Tibial nerve (tissue), 4 donors: ENCODE measurements at regions not wholly inside any gene's neighbourhood (a gene's known extent, or its start where the extent isn't known, plus 50 kb on each side); places are given as distances from the start of the nearest gene placed in this dataset.
"Not testable (repeated sequence)": the region's sequence is repeated elsewhere in the genome, so short reads cannot be mapped to it uniquely, and the experiment has no call there.

Experiments
- DNase-seq, 2 donors: peaks; one replicate each; pipeline ENCODE4 v3.0.0-alpha.2; 2019; ENCODE audit warnings: low spot score in 2 of 2
- H3K27ac ChIP-seq, 4 donors: fragments of 200-600 bp; sonication (generic) in 3 of 4; one replicate each; pipeline ENCODE4 v1.5.1; 2017 to 2019; ENCODE audit warnings: mild to moderate bottlenecking in 1 of 4
- H3K27me3 ChIP-seq, 2 donors: fragments of 200-600 bp; sonication (generic) in 1 of 2; one replicate each; pipeline versions ENCODE4 v1.5.1 to v1.6.0; 2017 to 2019
- H3K36me3 ChIP-seq, 3 donors: fragments of 200-600 bp; sonication (generic); one replicate each; pipeline ENCODE4 v1.5.1; 2018 to 2019
- H3K4me1 ChIP-seq, 4 donors: fragments of 200-600 bp; sonication (generic) in 3 of 4; one replicate each; pipeline ENCODE4 v1.5.1; 2017 to 2019
- H3K4me3 ChIP-seq, 4 donors: fragments of 200-600 bp; sonication (generic) in 3 of 4; one replicate each; pipeline ENCODE4 v1.5.1; 2017 to 2019; ENCODE audit warnings: mild to moderate bottlenecking in 1 of 4, moderate library complexity in 1 of 4
- H3K9me3 ChIP-seq, 4 donors: fragments of 200-600 bp; sonication (generic) in 3 of 4; one replicate each; pipeline ENCODE4 v1.5.1; 2017 to 2019
- EP300 ChIP-seq, 2 donors: sonication (generic); formaldehyde crosslinking; IDR thresholded peaks; one replicate each; pipeline ENCODE4 v1.6.1; 2017; ENCODE audit warnings: antibody characterized with exemption in 2 of 2, mild to moderate bottlenecking in 1 of 2
- POLR2A ChIP-seq, 2 donors: fragments of 450-650 bp; IDR thresholded peaks; one replicate each; pipeline ENCODE4 v1.6.1; 2017; ENCODE audit warnings: antibody characterized with exemption in 2 of 2, mild to moderate bottlenecking in 2 of 2, moderate library complexity in 2 of 2
- WGBS, 2 donors: methylation state at CpG; one replicate each; pipeline ENCODE4 v1.1.5; 2018; 5-methylcytosine and 5-hydroxymethylcytosine counted together
- TF ChIP-seq, protein P1 (sequence below), 5 experiments: fragments of 200-600 bp in 3 of 5; fragments of 450-650 bp in 2 of 5; sonication (generic) in 3 of 5; IDR thresholded peaks; one replicate each; pipeline ENCODE4 v1.5.1; 2016 to 2019; ENCODE audit warnings: antibody characterized with exemption in 5 of 5, mild to moderate bottlenecking in 3 of 5, moderate library complexity in 2 of 5

DNA sequence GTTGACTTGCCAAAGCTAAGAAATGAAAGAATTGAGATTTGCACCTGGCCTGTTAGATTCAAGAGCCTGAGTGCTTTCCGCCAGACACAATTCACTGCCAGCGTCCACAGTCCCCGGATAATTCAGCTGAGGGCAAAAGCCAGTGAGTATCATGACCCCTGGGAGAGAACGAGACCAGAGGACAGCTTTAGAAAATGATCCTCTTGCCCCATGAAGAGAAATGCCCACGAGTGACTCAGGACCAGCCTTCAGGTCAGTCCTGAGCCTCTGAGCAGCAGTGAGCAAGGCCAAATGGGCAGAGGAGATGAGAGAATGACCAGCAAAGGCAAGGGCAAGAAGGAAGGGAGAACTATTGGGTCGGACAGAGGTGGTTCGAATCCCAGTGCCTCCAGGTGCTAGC, 273.5 kb downstream of the FAM43A start:
- no peaks in the 10 kb centered on the region for H3K27me3 ChIP-seq
- no peak overlapping the region for H3K27ac ChIP-seq
- TF ChIP-seq, protein P1, sequence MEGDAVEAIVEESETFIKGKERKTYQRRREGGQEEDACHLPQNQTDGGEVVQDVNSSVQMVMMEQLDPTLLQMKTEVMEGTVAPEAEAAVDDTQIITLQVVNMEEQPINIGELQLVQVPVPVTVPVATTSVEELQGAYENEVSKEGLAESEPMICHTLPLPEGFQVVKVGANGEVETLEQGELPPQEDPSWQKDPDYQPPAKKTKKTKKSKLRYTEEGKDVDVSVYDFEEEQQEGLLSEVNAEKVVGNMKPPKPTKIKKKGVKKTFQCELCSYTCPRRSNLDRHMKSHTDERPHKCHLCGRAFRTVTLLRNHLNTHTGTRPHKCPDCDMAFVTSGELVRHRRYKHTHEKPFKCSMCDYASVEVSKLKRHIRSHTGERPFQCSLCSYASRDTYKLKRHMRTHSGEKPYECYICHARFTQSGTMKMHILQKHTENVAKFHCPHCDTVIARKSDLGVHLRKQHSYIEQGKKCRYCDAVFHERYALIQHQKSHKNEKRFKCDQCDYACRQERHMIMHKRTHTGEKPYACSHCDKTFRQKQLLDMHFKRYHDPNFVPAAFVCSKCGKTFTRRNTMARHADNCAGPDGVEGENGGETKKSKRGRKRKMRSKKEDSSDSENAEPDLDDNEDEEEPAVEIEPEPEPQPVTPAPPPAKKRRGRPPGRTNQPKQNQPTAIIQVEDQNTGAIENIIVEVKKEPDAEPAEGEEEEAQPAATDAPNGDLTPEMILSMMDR (IDR thresholded peaks at IDR 0.05): no peak
- TF ChIP-seq EP300 (IDR thresholded peaks at IDR 0.05): no peak
- no peak for TF ChIP-seq POLR2A (IDR thresholded peaks at IDR 0.05)
- no peak for DNase-seq
- no peaks in the 10 kb centered on the region for H3K9me3 ChIP-seq
- WGBS, 2 donors: 71 to 72% methylated on average over 7 of the region's 7 CpGs
- H3K4me1 ChIP-seq: no peaks in the 10 kb centered on the region
- no peaks in the 10 kb centered on the region for H3K36me3 ChIP-seq
- H3K4me3 ChIP-seq: no peak overlapping the region

- H3K27ac ChIP-seq, H3K36me3 ChIP-seq, H3K27me3 ChIP-seq, DNase-seq, H3K9me3 ChIP-seq, H3K4me1 ChIP-seq, H3K4me3 ChIP-seq: not testable (repeated sequence)
- WGBS, 2 donors: 88 to 92% methylated on average over 10 of the region's 10 CpGs
Observed at GRCh38 chr3:194959666-194960065, 274.0 kb downstream of the FAM43A start.

- no peak overlapping the region for H3K4me3 ChIP-seq
- no peaks in the 10 kb centered on the region for H3K4me1 ChIP-seq
- TF ChIP-seq EP300 (IDR thresholded peaks at IDR 0.05) (no peak), POLR2A (IDR thresholded peaks at IDR 0.05) (no peak)
- TF ChIP-seq, protein P1 (IDR thresholded peaks at IDR 0.05): no peak
- no peak for DNase-seq
- no peaks in the 10 kb centered on the region for H3K9me3 ChIP-seq
- H3K27ac ChIP-seq: no peak overlapping the region
- no peaks in the 10 kb centered on the region for H3K36me3 ChIP-seq
- no peaks in the 10 kb centered on the region for H3K27me3 ChIP-seq
- WGBS, 2 donors: 83 to 88% methylated on average over 14 of the region's 14 CpGs
Observed at GRCh38 chr3:194960446-194961032, 274.9 kb downstream of the FAM43A start.

DNA sequence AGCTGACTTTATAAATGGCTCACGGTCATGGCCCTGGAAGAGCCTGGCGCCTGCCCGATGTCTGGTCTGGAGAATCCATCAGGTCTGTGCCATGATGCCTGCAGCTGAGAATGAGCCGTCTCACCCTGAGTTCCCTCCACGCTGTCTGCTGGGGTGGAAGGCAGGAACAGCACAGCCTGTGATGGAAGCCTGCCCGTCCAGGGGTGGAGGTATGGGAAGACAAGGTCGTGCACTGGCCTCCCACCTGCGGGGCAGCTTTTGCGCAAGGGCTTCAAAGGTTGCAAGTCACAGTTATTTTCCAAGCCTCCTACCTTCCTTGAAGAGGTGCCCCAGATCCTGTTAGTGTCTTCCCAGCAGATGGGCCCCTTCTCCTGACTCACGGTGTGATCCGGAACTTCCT, 275.5 kb downstream of the FAM43A start:
- no peak for DNase-seq
- Histone ChIP-seq H3K27me3 (no peaks in the 10 kb centered on the region), H3K36me3 (no peaks in the 10 kb centered on the region), H3K4me3 (no peak overlapping the region), H3K4me1 (no peaks in the 10 kb centered on the region), H3K9me3 (no peaks in the 10 kb centered on the region), H3K27ac (no peak overlapping the region)
- 93 to 94% methylated on average over 11 of the region's 11 CpGs for WGBS, 2 donors
- no peak for TF ChIP-seq POLR2A (IDR thresholded peaks at IDR 0.05)

DNA sequence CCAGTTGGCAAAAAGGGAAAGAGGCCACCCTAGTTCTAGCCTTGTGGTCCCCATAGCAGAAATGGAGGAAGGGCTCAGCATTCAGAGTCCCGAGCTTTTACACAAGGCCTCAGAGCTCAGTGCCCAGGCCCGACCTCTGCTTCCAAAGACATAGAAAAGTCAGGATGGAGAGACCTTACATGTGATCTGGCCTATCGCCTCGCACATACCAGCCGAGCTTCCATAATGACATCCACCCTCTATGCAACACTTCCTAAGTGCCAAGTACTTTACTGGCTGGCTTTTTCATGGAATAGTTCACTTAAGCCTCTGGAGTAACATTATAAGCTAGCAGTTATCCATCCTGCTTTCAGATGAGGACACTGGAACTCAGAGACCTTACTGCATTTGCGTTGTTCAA, 275.9 kb downstream of the FAM43A start:
- Histone ChIP-seq H3K4me1 (no peaks in the 10 kb centered on the region), H3K36me3 (no peaks in the 10 kb centered on the region), H3K9me3 (no peaks in the 10 kb centered on the region), H3K4me3 (no peak overlapping the region), H3K27ac (no peak overlapping the region), H3K27me3 (no peaks in the 10 kb centered on the region)
- DNase-seq: no peak
- TF ChIP-seq EP300 (IDR thresholded peaks at IDR 0.05) (no peak), POLR2A (IDR thresholded peaks at IDR 0.05) (no peak)
- 78 to 92% methylated on average over 6 of the region's 6 CpGs for WGBS, 2 donors

- 86 to 92% methylated on average over 2 of the region's 2 CpGs for WGBS, 2 donors
- no peaks in the 10 kb centered on the region for H3K9me3 ChIP-seq
- TF ChIP-seq, protein P1 (IDR thresholded peaks at IDR 0.05): no peak
- no peak for TF ChIP-seq EP300 (IDR thresholded peaks at IDR 0.05)
- TF ChIP-seq POLR2A (IDR thresholded peaks at IDR 0.05): no peak
- H3K27ac ChIP-seq: no peak overlapping the region
- H3K4me3 ChIP-seq: no peak overlapping the region
- no peaks in the 10 kb centered on the region for H3K36me3 ChIP-seq
- no peaks in the 10 kb centered on the region for H3K4me1 ChIP-seq
- H3K27me3 ChIP-seq: peaks cover 0 to under 1% of the 10 kb centered on the region in 2 donors
- no peak for DNase-seq
Observed at GRCh38 chr3:194962056-194962455, 276.4 kb downstream of the FAM43A start.

GRCh38 chr3:194964809-194965208, 279.1 kb downstream of the FAM43A start:
- WGBS, 2 donors: 92 to 93% methylated on average over 3 of the region's 3 CpGs

More at GRCh38 chr3:194964809-194965208, 279.1 kb downstream of the FAM43A start:
- no peak overlapping the region for H3K27ac ChIP-seq
- no peaks in the 10 kb centered on the region for H3K4me1 ChIP-seq
- TF ChIP-seq, protein P1 (IDR thresholded peaks at IDR 0.05): no peak
- TF ChIP-seq EP300 (IDR thresholded peaks at IDR 0.05) (no peak), POLR2A (IDR thresholded peaks at IDR 0.05) (no peak)
- H3K27me3 ChIP-seq: peaks cover 0 to 4% of the 10 kb centered on the region in 2 donors
- H3K36me3 ChIP-seq: no peaks in the 10 kb centered on the region
- no peak overlapping the region for H3K4me3 ChIP-seq
- H3K9me3 ChIP-seq: no peaks in the 10 kb centered on the region
- no peak for DNase-seq
